SHP77 (cell line): ENCODE measurements at regions not wholly inside any gene's neighbourhood (a gene's known extent, or its start where the extent isn't known, plus 50 kb on each side); places are given as distances from the start of the nearest gene placed in this dataset.

ENCODE experiments used
- DNase-seq, 2 experiments: peaks; one replicate each; lab custom pipeline; 2025; lab: John Stamatoyannopoulos, UW

DNA sequence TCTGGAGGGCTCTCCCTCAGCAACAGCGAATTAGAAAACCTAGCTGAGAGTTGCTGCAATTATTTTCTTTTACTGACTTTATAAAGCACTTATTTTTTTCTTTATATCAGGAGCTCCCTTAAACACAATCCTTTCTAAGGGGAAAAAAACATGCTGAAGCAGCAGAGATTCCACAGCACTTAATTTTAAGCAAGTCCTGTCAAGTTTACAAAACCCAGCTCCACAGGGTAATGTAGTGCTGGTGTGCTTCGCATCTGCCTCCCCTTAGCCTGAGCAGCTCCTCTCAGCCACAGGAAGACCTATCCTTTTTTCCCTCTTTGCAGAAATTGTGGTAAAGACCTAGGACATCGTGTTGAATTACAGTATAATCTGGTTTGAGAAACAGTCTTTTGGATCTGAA lies 208.1 kb upstream of the SYNDIG1 start:
- no peak for DNase-seq

GRCh38 chr20:24257171-24257570 lies 212.3 kb upstream of the SYNDIG1 start:
- no peak for DNase-seq

DNA sequence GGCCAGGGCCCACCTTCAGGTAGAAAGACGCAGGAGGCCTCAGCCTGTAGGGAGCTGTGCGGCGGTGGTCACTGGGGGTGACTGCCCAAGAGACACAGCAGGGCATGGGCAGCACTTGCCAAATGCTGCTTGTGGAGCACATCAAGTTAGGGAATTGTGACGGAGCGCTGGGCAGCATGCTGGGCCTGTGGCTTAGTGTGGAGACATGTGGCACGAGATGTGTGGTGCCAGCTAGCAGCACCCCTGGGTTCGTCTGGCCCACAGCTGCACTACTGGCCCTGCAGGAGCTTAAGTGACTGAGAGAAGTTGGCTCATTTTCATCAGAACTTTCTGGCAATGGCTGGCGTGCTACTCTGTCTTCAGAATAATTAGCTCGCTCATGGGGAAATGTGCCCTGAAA lies 213.1 kb upstream of the SYNDIG1 start:
- DNase-seq, result no peak

DNA sequence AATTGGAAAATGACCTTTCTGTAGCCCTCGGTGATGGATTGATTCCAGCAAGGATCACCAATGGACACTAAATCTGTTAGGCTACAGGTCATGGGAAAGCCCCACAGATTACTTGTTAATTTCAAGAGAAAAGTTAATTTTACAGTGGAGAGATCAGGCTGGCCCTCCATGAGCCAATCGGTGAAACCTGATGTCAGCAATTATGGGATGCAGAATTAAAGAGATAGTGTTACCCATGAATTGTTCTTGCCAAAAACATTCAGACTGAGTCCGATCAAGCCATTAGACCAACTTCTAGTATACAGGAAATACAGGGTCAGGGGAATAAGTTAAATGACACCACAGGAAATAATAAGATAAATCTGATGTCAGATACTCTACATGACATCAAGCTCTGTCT lies 214.9 kb upstream of the SYNDIG1 start:
- no peak for DNase-seq

DNA sequence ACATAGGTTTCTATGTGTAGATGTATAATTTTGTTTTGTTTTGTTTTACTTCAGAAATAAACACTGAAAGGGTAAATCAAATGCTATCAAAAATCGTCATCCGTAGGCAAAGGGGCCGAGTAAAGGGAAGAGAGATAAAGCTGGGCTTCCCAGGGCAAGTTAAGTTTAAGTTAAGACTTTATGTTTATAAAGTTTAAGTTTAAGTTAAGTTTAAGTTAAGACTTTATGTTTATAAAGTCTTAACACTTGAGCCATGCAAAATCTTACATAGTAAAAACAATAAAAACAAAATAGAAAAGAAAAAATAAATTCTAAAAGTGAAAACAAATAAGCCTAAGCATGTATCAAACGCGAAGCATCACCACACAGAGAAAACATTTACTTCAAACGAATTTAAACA lies 216.1 kb upstream of the SYNDIG1 start:
- no peak for DNase-seq

DNA sequence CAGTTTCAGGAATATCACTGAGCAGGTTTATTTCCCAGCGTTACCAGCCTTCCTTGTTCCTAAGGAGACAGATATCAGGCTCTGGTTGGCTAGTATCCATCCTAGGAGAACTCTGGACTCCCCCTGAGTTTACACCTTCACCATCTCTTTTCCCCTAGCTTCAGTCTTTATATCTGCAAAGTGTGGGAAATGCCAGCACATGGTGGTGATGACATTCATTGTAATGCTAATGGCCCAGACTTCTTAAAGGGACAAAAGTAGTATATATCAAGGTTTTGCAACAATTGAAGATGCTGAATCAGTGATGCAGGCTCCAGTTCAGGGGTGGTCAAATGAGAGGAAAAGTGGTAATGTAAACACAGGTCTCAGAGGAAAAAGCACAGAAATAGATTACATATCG lies 224.3 kb upstream of the SYNDIG1 start:
- no peak for DNase-seq

DNA sequence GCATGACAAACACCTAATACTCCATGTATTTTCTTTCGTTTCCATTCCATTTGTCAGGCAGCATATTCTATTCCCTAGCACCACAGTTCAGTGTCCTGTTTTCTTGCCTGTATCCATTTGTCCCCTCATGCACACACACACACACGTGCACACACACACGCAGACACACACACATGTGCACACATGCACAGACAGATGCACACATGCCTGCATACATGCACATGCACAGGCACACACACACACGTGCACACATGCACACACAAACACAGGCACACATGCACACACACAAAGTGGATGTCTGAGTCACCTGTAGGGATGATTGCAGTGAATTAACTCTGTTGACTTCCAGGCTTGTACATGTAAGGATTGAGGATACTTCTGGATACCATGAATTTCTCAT lies 226.7 kb upstream of the SYNDIG1 start:
- no peak for DNase-seq

DNA sequence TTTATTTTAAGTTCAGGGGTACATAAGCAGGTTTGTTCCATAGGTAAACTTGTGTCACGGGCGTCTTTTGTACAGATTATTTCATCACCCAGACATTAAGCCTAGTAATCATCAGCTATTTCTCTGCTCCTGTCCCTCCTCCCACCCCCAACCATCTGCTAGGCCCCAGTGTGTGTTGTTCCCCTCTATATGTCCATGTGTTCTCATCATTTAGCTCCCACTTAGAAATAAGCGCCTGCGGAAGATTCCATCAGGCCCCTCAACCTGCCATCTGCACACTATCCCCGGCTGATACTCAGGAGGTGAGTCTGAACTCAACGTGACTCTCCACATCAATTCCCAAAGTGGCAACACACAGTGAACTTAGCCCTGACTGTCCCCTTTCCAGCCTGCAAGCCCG lies 228.0 kb upstream of the SYNDIG1 start:
- no peak for DNase-seq

- DNase-seq, result no peak
Observed at GRCh38 chr20:24236963-24237362, 232.5 kb upstream of the SYNDIG1 start.

DNA sequence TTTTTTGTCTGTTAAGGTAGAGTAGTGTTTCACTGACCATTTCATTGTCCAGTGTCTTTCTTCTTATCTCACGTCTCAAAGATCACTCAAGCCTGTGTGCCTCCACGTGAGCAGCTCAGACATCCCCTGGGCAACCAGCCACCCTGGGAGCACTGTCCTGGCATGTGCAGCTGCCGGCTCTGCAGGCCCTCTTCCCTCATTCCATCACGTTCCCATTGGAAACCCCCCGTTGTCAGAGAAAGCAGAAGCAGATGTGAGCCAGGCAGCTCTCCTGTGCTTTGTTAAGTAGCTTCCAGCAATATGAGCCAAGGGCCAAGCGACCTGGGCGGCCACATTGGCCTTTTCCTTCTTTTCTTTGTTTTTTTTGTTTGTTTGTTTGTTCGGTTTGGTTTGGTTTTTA lies 233.2 kb upstream of the SYNDIG1 start:
- no peak for DNase-seq

- no peak for DNase-seq
Observed at GRCh38 chr20:24235296-24236175, 233.9 kb upstream of the SYNDIG1 start.

- DNase-seq, result no peak
Observed at GRCh38 chr20:24227600-24227999, 239.0 kb upstream of the GGTLC1 start.

DNA sequence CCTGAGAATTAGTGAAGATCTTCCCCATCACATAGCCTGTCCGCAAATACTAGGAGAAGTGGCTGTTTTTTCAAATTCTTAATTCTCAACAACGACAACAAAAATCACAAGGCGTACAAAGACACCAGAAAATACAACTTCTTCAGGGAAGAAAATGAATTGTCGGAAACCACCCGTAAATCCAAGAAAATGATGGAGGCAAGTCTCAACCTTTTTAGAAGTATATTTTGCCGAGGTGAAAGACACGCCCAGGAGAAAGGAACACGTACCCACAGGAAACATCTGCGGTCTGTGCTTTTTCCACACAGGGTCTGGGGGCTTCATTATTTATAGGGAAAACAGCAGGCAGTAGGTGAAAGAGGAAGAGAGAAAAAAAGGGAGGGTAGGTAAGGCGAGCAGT lies 223.9 kb upstream of the GGTLC1 start:
- DNase-seq, result no peak

- DNase-seq, result no peak
Observed at GRCh38 chr20:24211972-24212371, 223.4 kb upstream of the GGTLC1 start.

DNA sequence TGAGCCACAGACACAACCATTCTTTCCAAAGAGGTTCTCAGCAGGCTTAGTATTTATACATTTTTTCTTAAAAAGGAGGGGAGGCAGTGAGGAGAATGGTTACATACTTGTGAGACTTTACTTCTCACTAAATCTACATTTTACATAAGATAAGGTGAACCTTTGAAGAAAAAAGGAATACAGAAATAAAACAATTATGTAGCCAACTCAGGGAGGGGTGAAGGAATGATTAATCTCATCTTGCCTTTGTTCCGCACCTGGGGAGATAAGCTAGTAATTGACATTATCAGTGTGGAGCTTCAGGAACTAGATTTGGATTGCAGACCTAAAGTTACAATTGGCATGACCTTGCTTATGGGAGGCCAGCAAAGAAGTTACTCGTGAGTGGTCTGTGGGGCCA lies 221.8 kb upstream of the GGTLC1 start:
- no peak for DNase-seq

- DNase-seq, result no peak
Observed at GRCh38 chr20:24208652-24209051, 220.1 kb upstream of the GGTLC1 start.

DNA sequence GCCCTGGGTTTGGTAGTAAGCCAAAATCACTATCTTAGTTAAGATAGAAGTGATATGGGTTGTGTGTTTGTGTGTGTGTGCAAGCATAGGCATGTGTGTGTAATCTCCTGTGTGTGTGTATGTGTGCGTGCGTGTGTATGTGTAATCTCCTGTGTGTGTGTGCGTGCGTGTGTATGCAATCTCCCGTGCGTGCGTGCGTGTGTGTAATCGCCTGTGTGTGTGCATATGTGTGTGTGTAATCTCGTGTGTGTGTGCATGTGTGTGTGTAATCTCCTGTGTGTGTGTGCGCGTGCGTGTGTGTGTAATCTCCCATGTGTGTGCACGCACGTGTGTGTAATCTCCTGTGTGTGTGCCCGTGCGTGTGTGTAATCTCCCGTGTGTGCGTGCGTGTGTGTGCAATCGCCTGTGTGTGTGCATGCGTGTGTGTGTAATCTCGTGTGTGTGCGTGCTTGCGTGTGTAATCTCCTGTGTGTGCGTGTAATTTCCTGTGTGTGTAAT lies 219.3 kb upstream of the GGTLC1 start:
- no peak for DNase-seq

GRCh38 chr20:24206995-24207394 lies 218.4 kb upstream of the GGTLC1 start:
- no peak for DNase-seq

- no peak for DNase-seq
Observed at GRCh38 chr20:24203526-24204183, 215.1 kb upstream of the GGTLC1 start.

DNA sequence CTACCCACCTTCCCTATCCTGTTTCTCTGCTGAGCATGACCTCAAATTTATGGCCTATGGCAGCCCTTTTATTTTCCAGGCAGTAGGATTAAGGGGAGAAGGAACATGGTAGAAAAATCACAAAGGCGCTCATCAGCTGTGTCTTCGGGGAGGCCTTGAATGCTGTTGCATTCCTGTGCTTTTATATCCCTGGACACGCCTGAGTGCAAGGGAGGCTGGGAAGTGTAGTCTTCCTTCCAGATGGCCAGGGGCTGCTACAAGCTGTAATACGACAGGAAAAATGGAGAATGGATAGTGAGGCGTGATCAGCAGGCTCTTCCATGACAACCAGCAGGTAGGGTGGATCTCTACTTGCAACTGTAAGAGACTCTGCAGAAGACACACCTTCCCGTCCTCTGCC lies 210.9 kb upstream of the GGTLC1 start:
- no peak for DNase-seq

- DNase-seq, result no peak
Observed at GRCh38 chr20:24194143-24194542, 205.6 kb upstream of the GGTLC1 start.

GRCh38 chr20:24190905-24191304 lies 202.3 kb upstream of the GGTLC1 start:
- DNase-seq, result no peak

- no peak for DNase-seq
Observed at GRCh38 chr20:24185791-24186190, 197.2 kb upstream of the GGTLC1 start.
